ENCODE measurements at regions not wholly inside any gene's neighbourhood (a gene's known extent, or its start where the extent isn't known, plus 50 kb on each side); places are given as distances from the start of the nearest gene placed in this dataset.
A peak's percentile ranks its signal among the peaks of the same experiment; 100 is the strongest.

DNA sequence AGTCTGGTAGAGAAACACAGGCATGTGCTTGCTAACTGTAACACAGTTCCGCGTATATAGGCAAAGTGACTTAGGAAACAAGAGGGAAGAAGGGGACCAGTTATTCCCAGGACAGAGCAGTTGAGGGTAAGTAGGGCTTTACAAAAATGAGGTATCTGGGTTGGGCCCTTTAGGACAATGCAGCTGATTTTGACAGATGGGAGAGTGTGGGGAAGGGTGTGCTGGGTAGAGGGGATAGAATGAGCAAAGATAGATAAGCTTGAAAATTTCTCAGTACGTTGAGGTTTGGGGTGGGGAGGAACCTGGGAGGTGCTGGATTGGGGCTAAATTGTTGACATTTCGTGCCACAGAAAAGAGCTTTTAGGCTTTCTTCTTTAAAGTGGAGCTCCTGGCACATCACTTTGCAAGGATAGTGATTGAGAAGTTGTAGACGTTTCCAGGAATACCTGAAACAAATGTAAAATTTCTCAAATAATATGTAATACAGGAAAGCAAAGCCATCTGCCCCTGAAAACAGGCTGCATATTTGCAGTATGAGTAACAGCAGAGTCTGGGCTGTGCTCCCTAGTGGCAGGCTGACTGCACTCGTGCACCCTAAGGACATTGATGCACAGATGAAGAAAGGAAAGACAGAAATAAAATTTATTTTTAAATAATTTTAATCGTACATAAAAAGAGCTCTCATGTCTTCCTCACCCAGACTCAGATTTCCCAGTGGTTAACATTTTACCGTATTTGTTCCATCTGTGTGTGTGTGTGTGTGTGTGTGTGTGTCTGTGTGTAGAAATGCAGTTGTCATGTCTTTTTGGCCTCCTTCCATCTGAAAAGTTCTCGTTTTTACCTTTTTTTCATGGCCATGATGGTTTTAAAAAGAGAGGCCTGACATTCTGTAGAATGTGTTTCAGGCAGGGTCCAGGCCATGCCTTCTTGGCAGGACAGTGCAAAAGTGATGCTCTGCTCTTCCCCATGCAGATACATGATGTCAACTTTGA is 144.9 kb upstream of the DMRT1 start:
- TF ChIP-seq, protein P1, sequence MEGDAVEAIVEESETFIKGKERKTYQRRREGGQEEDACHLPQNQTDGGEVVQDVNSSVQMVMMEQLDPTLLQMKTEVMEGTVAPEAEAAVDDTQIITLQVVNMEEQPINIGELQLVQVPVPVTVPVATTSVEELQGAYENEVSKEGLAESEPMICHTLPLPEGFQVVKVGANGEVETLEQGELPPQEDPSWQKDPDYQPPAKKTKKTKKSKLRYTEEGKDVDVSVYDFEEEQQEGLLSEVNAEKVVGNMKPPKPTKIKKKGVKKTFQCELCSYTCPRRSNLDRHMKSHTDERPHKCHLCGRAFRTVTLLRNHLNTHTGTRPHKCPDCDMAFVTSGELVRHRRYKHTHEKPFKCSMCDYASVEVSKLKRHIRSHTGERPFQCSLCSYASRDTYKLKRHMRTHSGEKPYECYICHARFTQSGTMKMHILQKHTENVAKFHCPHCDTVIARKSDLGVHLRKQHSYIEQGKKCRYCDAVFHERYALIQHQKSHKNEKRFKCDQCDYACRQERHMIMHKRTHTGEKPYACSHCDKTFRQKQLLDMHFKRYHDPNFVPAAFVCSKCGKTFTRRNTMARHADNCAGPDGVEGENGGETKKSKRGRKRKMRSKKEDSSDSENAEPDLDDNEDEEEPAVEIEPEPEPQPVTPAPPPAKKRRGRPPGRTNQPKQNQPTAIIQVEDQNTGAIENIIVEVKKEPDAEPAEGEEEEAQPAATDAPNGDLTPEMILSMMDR (IDR thresholded peaks at IDR 0.05): peak in 1 of 4 experiments; percentile 30
- TF ChIP-seq POLR2A (IDR thresholded peaks at IDR 0.05): no peak
